Embryonic facial prominence (tissue), 1 donor: ENCODE measurements at regions not wholly inside any gene's neighbourhood (a gene's known extent, or its start where the extent isn't known, plus 50 kb on each side); places are given as distances from the start of the nearest gene placed in this dataset.

Experiments used
- DNase-seq: peaks from one replicate; pipeline ENCODE4 v3.0.0-alpha.2; 2016; ENCODE audit errors: extremely low spot score

DNA sequence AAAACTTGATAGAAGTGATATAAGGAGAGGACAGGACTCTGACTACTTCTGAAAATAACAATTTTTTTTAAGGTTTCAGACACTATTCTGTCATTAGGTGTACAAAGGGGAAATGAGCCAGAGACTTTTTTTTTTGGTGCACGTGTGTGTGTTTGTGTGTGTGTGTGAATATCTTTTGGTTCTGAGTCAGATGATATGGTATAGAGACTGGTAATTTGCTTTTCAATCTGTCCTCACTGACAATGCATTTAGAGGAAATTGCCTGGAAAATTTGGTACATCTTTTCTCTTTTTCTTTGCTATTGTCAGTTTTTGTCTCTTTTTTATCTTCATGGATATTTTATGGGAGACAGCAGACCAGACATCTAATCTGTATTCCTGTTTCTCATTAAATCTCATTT is 59.3 kb downstream of the DDIT4L start:
- no peak for DNase-seq

DNA sequence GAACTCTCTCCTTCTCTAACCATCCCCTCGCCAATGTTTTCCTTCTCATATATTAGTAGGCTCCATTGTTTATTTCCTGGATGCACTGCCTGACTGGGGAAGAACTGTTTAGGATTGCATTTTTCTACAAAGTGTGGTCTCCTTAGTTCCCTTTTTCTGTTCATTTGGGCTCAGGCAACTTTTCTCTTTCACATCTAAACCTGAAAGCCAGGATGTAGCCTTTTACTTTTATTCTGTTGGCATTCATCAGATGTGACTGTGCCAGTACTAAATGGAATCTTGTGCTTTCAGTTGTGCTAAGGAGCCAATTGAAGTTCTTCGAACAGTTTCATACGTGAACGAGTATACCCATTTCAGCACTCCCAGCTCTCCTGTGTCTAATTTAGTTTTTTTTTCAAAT is 59.8 kb downstream of the DDIT4L start:
- DNase-seq, result no peak

DNA sequence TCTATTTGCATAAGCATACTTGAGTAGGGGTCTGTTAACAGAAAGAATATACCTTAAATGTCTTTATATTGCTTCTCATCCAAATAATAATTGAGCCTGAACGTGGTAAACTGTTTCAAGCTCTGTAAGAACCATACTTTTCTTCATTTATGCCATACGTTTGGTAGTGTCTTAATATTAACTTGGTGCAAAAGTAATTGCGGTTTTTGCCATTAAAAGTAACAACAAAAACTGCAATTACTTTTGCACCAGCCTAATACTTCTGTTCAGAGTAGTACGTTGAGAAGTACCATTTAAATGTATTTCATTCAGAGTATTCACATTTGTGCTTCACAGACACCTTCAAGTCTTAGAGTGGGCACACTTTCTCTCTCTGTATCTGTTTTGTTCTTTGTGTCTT is 60.5 kb downstream of the DDIT4L start:
- DNase-seq, result no peak

DNA sequence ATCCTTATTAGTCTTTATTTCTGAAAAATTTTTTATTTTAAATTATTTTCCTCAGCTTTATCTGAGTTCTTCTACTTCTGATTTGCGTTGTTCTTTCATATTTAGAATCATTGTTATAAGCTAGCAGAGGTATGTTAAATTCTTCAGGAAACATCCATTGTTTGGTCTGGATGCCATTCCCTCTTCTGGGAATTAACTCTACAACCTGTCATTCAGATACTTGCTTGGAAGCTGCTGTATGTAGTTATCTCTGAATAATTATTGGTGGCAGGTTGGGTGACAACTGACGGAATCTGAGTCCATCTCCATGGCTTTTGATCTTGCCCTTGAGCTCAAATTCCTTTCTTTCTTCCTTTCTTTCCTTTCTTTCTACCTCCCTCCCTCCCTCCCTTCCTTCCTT is 61.9 kb downstream of the DDIT4L start:
- DNase-seq, result no peak

DNA sequence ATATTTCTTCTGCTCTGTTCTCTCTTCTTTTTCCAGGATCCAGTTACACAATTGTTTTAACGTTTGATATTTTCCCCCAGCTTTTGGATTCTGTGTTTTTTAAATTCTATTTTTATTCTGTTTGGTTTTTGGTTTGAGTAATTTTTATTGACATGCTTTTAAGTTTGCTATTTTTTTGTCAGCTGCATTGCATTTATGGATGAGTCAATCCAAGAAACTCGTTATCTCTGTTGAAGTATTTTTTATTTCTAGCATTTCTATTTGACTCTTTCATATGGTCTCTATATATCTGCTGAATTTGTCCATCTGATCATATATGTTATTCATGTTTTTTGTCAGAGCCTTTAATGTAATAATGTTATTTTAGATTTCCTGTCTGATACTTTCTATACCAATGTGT is 65.6 kb downstream of the DDIT4L start:
- DNase-seq, result no peak

DNA sequence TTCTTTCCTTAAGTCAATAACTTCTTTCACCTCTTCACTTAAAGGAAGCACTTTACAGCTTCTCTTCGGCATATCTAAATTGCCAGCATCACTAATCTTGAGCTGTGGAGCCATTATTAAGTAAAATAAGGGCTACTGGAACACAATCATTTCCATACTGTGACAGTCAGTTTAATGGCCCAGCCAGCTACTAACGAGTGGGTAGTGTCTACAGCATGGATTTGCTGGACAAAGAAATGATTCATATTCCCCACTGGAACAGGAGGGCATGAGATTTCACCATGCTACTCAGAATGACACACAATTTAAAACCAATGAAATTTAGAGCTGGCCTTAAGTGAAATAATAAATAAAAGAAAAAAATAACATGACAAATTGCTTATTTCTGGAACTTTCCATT is 72.1 kb downstream of the DDIT4L start:
- DNase-seq, result no peak

DNA sequence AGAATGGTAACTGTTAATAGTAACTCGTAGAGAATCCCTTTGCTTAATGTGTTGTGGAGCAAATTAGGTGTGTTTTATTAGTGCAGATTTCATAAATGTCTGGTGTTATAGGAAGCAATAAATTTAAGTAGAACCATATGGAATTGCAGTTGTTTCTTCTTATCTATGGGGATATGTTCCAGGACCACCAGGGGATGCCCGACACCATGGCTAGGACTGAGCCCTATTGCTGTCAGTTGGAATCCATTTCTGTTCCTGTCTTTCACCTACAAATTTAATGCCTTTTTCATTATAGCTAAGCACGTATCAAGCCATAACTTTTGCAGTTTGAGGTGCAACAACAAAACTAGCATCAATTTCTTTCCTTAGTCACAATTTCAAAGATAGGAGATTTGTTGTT is 72.5 kb downstream of the DDIT4L start:
- no peak for DNase-seq

DNA sequence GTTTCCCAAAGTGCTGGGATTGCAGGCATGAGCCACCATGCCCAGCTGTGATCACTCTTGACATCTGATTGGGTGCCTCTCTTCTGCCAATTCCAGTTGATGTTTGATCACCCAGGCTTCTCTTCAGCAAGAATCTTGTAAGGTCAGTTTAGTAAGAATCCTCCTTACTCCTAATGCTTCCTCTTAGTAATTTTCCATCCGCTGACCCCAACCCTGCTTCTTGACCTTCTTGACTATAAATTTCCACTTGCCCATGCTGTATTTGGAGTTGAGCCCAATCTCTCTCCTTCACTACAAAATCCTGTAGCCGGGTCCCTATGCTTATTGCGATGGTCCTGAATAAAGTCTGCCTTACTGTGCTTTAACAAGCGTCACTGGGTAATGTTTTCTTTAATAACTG is 75.4 kb downstream of the DDIT4L start:
- no peak for DNase-seq

DNA sequence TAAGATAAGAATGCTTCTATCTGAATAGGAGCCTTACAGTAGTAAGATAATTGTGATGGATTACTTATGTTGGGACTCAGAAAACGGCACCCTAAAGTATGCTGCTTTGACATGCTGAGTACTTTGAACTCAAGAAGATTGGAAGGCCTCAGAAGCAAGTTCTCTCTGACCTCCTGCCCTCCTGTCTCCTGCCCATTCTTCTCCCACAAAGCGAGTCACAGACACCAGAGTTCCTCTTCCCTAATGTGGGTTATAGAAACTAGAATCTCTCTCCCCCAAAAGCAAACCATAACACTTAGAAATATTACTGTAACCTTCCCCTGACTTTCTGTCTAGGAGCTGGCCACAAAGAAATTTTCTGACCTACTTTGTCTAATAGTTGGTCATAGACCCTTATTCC is 76.5 kb downstream of the DDIT4L start:
- no peak for DNase-seq

DNA sequence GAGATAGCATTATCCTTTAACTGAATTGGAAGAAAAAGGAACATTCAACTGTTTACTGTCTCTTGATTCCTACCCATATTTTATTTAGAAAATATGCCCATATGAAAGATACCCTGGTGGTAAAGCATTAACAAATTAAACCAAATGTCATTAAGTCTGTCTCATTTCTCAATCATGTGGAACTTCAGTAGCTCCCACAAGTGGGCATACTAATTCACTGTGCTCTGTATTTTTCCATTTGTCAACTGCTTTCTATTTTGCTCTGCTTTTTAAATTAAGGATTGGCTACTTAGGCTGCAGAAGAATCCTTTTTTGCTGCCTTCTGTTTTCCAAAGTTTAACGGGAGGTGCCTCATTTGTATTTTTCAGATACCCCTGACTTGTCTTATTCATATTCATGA is 77.2 kb downstream of the DDIT4L start:
- DNase-seq, result no peak

DNA sequence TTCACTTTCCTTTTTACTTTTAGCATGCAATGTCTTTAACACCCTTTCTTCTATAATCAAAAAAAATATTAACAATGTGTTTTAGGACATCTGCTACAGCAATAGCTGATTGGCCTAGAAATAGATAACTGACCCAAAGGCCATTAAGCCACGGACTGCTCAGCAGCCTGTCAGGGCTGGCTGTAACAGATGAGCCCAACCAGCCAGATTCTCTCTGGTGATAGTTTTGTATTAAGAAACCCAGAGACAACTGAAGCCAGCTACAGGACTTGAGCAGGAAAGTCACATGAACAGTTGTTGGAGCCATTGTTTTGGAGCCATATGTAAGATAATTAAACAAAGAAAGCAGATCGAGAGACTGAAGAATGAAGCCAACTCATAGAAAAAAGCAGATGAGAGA is 80.3 kb downstream of the DDIT4L start:
- no peak for DNase-seq

DNA sequence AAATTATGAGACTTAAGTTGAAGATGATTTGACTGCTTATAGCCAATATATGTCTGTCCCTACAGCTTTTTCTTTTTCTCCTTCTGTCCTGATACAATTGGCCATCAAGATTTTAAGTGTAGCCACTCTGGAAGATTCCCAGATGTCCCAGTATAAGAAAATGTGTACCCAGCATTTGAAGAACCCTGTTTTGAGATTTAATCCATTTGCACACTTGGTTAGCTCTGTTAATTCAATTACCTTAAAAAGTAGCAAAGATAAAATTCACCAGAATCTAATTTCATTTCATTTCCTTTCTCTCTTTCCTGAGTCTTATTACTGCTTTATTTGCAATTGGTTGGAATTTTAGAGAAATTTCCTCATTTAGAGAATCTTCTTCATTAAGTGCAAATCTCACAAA is 81.4 kb downstream of the DDIT4L start:
- no peak for DNase-seq

DNA sequence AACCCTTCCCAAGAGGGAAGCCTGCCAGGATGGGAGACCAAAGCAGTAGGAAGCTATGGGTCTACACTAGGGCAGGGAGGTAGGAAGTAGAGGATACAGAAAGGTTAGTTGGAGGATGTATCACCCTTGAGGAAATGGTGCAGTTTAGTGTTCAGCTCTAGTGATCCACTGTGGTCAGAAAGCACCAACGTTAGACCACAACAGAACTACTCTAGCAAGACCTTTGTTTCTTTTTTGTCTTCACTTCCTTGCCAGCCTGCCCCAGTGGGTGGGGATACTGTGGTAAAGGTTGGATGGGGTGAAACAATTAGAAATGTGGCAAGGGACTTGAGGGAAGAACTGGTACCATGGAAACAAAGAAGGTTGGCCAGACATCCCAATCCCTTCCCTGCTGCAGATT is 83.3 kb downstream of the DDIT4L start:
- DNase-seq, result no peak

DNA sequence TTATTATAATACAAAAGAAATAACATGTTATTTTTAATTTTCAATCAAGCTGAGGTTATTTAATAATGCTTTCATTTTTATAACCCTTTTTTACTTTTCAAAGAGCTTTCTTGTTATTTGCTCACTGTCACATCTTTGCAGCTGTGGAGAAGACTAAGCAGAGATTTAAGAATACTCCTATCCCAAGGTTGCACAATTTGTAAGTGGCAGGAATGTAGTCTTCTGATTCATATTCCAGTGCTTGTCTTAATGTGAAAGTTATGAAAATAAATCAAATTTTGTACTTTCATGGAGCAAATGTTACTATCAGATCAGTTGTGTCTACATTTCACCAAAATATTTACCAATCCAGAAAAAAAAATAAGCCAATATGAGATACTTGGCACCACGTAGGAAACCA is 86.6 kb downstream of the DDIT4L start:
- DNase-seq, result no peak

DNA sequence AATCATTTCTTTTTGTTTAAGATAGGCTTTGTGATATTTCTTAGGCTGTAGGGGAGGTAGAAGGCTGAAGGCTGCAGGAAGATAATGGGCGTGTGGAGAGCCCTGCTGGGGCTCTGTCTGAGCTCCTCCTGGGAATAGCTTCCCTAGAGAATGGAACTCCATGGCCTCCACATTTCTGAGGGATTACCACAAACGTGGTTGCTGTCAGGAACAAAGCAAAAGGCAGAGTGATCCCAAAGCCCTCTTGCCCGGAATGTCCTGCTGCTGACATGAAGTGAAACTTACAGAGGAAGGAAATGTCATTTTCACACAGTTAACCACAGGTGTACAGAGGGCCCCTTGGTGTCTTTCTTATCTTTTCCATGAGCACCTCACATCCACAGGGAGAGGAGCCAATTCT is 89.3 kb downstream of the DDIT4L start:
- DNase-seq, result no peak

DNA sequence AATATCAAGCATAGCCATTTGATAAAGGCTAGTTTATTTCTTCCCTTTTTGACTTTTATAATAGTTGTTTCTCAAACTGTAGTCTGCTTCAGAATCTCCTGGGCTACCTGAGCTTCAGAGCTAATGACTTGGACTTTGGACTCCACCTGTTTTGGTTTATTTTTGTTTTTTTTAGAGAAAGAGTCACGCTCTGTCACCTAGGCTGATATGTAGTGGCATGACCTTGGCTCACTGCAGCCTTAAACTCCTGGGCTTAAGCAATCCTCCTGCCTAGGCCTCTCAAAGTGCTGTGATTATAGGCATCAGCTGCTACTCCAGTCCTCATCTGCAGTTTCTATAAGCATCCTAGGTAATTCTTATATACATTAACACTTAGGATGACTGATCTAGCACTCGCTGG is 90.5 kb downstream of the DDIT4L start:
- DNase-seq, result no peak

DNA sequence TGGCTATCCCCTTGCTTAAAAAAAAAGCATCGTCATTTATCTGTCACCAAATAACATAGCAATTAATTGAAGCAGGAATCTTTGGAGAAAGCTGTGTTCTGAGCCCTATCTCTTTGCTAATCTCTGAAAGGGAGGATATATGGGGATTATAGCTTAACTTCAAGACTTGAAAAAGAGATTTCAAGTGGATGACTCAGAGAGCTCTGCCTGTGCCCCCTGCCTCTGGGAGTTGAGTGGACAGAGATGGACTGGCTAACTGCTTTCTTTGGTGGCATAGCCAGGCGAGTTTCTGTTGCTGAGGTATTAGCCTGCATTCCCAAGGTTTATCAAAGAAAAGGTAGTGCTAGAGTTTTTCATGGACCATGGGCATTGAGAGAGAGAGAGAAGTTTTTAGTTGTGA is 91.6 kb downstream of the DDIT4L start:
- DNase-seq, result no peak

DNA sequence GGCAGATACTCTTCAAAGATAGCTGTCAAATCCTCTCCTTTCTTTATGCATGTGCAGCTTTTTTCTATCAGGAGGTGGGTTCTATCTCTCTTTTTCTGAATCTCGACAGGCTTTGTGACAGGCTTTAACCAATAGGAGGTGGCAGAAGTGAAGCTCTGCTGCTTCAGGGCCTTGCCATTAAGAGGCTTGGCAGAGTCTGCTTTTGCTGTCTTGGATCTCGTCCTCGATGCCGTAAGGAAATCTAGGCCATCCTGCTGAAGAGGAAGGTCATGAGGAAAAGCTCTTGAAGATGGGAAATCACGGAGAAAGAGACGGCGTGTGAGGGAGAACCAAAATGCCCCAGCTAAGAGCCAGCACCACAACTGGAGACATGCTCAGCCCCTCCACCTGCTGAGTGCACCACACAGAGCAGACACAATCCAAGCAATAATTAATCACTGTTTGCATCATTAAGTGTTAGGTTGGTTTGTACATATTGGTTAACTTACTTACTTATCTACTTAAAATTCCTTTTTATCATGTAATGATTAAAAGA is 92.2 kb downstream of the DDIT4L start:
- DNase-seq, result no peak

DNA sequence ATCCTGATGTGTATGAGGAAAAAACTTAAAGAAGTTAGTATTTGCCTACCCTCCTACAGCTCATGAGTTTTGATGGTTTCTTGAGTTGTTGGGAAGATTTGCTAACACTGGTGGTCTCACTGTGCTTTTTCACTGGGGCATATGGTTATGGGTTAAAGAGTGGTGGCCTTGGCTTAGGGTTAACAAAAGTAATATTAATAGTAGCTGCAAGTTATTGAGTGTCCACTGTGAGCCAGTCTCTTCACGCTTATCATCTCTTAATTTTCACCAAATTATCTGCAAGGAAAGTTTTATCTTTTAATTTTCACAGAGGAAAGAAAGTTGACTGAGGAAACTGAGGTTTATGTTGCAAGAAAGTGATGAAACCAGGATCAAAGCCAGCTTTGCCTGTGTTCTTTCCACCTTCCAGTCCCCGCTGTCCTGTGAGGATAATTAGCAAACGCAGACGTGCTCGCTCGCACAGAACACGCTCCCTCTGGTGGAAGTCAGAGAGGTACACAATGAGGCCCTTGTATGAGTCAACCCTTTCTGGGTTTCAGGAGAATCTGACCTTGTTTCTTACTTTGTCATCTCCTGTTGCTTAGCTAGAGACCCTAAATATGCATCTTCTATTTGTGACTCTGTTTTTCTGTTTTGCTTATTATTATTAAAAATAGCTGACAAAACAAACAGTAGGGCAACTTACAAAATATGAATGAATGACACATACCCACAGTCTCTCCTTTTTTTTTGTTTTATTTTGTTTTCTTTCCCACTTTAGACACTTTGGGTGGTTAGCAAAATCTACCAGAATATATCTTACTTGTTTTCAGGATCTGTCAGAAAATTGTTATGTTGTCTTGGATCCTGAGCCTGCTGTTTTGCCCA is 94.3 kb downstream of the DDIT4L start:
- peak; percentile 46 for DNase-seq

DNA sequence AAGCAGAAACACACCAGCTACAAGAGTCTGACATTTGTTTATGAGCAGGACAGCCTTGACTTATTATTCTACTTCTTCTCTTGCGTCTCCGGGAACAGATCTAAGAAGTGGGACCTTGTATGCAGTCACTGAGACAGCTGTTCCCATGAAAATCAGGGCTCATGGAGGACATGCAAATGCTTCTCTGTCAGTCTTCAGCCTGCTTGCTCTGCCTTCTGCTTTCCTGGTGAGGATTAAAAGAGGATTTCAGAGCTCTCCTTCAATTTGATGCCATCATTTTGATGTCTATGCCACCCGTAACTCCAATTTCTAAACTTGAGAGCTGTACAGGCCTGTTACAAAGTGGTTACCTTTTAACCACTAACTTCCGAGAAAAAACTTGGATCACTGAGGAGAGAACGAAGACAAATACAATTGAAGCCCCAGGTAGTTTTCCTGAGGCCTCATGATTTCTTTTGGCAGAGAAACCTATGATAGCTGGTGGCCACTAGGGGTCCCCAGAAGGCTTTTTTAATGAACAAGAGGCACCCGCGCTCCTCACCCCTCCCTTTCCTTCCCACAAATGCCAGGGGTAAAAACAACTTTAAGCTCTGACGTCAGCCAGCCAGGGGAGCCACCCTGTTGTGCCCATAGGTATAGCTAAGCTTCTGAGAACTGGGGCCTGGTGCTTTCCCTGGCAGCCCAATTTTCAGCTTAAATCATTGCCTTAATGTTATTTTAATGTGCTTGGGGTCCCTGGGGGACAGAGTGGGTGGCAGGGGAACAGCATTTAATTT is 97.0 kb downstream of the DDIT4L start:
- peak; percentile 87 for DNase-seq

DNA sequence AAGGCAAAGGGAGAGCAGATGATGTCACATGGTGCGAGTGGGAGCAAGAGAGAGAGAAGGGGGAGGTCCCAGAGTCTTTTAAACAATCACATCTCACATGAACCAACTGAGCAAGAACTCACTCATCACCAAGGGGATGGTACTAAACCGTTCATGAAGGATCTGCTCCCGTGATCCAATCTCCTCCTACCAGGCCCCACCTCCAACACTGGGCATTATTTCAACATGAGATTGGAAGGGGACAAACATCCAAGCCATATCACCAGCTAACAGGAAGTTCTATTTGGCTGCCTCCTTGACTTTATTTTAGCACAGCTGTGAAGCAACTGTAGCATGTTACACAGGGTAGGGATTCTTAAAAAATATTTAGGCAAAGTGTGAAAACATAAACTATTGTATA is 102.5 kb downstream of the DDIT4L start:
- DNase-seq, result no peak

DNA sequence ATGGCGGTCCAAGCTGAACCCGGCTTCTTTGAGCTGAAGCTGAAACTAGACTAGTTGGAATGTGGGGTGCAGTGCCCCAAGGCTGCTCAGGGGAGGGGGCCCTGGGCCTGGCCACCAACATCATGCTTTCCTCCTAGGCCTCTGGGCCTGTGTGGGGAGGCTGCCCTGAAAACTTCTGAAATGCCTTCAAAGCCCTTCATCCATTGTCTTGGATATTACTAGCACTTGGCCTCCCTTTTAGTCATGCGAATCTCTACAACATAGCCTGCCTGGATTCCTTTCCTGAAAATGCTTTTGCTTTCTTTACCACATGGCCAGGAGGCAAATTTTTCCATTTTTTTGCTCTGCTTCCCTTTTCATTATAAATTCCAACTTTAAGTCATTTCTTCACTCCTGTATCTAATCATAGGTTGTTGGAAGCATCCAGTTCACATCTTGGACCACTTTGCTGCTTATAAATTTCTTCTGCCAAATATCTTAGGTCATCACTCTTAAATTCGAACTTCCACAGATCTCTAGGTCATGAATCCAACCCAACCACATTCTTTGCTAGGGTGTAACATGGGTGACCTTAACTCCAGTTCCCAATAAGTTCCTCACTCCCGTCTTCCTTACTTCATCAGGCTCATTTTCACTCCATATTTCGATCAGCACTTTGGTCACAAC is 103.4 kb downstream of the DDIT4L start:
- DNase-seq, result no peak

DNA sequence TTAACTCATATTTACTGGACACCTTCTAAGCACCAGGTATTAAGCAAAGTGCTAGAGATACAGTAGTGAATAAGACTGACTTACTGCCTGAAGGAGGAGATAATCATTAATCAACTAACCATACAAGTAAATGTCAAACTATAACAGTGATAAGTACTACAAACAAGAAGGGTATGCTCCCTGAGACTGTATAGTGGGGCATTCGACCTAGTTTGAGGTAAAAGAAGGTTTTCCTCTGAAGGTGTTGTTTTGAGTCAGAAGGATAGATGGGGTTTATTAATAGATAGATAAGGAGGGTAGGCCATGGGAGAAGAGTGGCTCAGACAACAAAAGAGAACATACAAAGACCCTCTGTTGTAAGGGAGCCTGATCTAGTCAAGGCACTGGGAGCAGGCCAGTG is 105.4 kb downstream of the DDIT4L start:
- DNase-seq, result no peak
